ENCODE measurements at regions not wholly inside any gene's neighbourhood (a gene's known extent, or its start where the extent isn't known, plus 50 kb on each side); places are given as distances from the start of the nearest gene placed in this dataset.

DNA sequence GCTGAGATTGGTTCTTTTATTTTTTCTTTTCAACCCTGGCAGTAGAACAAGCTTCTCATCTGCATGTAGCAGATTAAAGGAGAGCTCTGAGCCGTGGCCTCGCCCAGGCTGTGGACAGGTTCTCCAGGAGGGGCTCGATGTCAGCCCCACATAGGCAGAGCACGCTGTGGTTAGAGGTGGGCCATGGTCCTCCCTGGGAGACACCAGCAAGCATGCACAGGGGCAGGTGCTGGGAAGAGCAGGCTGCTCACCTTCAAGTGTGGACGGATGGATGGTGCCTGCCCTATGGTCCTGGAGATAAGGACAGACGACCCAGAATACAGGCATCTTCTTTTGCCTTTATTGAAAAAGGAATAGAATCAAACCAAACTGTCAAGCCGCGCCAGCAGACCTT is 634.8 kb downstream of the BRD1 start:
- no peak for DNase-seq (ENCODE audit: low spot score)

DNA sequence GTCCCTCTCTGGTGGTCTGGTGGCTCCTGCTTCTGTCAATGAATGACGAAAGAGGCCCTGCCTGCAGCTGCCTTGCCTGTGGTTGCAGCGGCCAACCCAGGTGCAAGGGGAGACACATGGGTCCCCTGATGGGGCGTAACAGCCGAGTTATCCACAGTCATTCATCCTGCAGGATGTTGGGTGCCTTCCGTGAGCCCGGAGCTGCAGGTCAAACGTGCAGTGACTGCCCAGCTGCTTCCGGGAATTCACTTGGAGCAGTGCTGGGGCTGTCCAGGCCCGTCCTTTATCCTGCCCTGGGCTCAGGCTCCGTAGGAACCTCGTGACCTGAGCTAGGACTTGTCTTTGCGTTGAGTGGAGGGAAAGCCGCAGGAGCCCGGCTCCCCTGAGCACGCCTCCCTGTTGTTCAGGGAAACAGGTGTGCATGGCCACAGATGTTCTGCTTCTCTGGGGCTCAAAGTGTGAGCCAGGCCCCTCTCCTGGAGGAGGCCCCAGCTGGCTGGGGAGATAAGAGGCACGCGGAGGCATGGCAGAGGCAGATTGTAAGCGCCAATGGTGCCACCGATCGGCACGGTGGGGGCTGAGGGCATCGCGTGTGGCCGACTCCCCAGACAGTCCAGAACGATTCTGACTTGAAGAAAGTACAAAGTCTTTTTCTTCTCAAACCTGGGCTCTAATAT is 635.4 kb downstream of the BRD1 start:
- DNase-seq (ENCODE audit: low spot score): no peak

DNA sequence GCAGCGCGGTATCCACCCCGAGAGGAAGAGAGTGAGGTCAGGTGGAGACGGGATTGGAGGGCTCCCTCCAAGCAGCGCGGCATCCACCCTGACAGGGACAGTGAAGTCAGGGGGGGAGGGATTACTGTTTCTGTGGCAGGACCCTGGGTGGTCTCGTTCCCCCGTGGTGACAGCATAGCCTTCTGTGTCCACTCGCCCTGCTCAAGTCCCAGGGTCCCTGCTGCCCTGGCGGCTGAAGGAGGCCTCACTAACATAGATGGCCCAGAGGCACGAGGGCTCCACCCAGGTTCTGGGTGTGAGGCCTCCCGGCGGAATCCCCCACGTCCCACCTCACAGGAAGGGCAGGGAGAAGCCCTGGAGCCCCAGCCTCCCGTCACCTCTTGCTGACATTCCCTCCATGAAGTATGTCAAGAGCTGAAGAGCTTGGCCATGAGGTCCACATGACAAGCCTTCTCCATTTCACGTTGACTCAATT is 636.1 kb downstream of the BRD1 start:
- DNase-seq (ENCODE audit: low spot score): no peak

DNA sequence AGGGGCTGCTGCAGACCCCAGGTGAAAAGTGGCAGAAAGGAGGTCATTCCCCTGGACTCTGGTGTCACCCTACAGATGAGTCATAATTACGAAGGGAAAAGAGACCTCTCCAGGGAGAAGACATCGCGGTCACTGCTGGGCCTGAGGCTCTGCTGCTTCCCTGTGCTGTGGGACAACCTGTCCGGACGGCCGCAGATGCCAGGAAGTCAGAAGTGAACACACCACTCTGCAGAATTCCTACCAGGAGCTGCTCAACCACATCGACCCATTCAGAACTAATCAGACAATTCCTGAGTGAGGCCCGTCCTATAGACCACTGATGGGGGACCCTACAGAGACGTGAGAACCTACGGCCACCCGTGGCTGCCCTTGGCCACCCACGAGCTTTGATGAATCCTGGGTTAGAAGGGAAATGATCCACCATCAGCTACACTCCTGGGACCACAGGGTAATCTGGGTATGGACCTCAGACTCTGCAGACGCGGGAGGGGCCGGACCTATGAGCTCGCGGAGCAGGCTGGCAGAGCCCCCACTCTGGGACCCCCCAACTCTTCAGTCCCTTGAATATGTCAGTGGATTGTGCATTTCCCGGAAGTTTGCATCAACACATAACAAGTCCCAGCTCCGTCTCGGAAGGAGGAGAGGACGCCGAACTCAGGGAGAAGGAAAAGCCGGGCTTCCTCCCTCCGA is 636.7 kb downstream of the BRD1 start:
- no peak for DNase-seq (ENCODE audit: low spot score)

DNA sequence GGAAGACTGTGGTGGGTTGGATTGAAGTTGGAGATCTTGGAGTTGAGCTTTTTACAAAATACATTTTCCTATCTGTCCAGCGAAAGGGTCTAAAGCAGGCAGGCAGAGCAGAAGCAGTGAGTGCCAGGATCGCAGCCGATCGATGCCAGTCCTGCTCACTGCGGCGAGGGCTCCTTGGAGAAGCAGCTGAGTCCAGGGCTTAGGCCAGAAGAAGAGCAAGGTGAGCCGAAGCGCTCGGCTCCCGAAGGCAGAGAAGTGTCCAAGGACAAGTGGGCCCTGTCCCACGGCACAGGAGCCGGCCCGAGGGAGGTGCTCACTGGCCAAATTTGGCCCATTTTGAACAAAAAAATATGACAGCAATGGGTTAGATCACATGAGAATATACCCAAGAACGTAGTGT is 637.8 kb downstream of the BRD1 start:
- no peak for DNase-seq (ENCODE audit: low spot score)

DNA sequence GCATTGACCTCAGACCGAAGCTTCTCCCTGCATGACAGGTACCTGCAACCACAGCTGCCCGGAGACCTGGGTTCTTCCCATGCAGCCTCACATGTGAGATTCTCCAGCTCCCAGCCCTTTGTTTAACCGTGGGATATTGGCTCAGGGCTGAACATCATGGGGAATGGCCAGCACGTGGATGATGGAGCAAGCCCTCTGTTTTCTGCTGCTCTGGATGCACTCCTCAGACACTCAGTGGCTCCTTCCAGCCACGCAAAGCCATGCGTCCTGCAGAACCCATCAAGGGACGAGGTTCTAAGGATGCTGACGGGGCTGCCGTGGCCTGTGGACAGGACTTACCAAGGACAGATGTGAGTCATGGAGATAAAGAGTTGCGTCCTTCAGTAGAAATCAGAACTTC is 639.1 kb downstream of the BRD1 start:
- DNase-seq (ENCODE audit: low spot score): no peak

DNA sequence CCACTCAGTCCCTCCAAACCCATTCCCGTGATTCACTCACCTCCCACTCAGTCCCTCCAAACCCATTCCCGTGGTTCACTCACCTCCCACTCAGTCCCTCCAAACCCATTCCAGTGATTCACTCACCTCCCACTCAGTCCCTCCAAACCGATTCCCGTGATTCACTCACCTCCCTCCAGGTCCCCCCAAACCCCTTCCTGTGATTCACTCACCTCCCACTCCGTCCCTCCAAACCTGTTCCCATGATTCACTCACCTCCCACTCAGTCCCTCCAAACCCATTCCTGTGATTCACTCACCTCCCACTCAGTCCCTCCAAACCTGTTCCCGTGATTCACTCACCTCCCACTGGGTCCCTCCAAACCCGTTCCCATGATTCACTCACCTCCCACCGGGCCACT is 639.6 kb downstream of the BRD1 start:
- no peak for DNase-seq (ENCODE audit: low spot score)

DNA sequence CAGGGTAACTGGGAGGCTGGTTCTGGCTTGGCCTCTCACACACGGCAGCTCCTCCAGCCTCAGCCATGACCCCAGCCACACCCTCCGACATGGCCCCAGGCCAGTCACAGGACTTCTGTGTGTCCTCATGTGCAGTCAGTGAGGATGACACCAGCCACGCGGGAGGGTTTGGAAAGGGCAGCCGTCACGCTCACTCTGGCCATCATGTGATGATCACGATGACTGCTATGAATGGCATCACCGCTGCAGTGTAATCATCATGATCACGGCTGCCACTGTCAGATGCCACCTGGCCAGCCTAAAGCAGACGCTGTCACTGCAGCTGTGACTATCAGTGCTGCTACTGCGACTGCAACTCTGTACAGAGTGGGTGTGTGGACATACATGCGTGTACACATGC is 640.9 kb downstream of the BRD1 start:
- DNase-seq (ENCODE audit: low spot score): no peak

DNA sequence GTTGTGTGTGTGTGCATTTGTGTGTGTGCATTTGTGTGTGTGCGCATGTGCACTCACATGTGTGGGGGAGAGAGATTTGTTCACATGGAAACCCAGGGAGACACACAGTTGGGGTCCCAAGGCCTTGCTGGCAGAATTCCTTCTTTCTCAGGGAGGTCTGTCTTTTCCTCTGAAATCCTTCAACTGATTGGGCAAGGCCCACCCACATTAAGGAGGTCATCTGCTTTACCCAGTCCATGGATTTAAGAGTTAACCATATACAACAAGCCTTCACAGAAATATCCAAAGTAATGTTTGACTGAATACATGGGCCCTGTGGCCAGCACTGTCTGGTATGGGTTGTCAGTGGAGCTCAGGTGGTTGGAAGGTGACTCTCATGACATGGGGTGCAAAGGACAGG is 641.4 kb downstream of the BRD1 start:
- DNase-seq (ENCODE audit: low spot score): no peak

DNA sequence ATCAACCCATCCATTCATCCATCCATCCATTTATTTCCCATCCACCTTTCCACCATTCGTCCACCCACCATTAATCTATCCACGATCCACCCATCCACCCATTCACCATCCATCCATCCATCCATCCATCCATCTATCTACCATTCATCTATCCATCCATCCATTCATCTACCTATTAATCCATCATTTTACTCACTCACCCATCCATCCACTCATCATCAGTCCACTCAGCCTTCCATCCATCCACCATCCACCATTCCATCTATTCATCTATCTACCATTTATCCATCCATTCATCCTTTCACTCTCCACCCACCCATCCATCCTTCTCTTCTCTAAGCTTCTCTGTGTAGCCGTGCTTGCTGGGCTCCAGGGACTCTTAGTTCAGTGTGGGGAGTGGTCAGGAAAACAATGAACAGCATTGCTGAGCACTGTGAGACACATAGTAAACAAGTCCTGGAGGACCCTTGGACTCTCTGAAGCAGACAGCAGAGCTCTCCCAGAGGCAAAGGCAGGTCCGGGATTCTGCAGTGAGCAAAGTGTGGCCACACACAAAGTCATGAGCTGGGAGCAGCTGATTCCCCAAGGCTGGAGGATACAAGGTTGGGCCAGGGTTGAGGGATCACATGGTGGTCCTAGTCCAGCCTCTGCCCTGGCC is 642.2 kb downstream of the BRD1 start:
- DNase-seq (ENCODE audit: low spot score): no peak

DNA sequence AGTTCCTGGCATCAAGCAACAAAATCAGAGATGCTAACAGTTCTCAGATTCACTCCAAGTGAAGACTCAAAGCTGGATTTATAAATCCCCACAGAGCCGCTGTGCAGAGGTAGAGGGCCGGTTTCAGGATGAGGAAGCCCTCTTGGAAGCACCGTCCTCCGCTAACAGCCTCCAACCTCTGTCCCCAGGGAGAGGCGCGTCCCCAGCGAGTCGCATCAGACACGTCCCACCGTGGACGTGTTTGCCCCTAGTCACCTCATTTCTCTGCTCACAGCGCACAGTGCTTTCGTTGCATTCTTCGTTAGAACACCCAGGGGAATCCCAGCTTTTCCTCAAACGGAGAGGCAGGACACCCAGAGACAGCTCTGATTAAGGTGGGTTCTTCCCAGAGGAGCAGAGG is 642.9 kb downstream of the BRD1 start:
- DNase-seq (ENCODE audit: low spot score): no peak

DNA sequence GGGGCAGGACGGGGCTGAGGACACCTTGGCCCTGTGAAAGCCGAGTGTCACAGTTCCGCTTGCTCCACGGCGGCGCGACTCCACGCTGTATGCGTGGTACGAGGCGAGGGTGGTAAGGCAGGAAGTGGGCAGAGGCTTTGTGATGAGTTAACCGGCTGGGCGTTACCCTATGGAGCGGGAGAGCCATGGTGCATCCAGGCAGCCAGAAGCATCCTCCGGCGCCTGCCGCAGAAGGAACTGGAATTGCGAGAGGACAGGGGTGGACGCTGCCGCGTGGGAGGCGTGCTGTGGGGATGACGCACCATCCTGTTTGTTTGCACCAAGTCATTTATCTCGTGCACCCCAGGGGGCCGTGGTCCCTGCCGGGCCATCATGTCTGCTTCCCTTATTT is 643.9 kb downstream of the BRD1 start:
- DNase-seq (ENCODE audit: low spot score): no peak

DNA sequence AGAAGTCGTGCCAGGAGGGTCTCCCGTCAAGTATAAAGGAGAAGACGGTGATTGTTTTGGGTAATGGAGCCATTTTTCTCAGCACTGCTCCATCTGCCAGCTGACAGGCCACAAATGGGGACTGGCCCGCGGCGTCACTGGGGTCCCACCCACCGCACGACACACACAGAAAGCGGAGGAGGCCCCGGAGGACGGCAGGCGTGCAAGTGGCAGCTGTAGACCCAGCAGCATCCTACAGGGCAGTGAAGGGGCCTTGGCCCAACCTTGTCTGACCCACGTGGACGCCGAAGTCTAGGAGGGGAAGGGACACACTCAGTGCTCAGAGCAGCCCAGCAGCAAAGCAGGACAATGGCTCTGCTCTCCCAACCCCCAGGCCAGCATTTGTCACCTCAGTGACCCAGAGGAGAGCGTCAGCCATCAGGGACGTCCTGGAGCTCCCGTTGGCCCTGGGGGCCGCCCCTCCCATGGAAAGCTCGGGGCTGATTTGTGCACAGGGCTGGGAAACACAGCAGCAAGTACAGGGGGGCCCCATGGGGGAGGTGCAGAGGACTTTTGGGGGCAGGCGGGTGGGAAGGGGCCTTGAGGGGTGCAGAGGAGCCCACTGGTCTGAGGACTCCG is 644.4 kb downstream of the BRD1 start:
- no peak for DNase-seq (ENCODE audit: low spot score)

DNA sequence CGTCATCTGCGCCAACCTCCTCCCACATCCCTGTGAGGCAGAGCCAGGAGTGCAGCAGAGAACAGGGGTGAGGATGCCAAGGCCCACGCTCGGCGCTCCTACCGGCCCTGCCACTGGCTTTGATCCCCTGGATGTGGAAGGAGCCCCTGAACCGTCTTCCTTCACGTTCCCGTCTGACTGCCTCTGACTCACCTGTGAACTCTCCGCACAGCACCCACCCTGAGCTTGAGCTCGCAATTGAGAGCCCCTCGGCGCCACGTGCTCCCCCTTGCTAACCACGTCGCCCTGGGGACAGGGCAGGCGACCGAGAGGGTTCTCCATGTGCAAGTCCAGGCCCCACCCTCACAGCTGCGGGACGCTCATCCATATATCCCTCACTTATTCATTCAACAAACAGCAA is 645.3 kb downstream of the BRD1 start:
- DNase-seq (ENCODE audit: low spot score): no peak

DNA sequence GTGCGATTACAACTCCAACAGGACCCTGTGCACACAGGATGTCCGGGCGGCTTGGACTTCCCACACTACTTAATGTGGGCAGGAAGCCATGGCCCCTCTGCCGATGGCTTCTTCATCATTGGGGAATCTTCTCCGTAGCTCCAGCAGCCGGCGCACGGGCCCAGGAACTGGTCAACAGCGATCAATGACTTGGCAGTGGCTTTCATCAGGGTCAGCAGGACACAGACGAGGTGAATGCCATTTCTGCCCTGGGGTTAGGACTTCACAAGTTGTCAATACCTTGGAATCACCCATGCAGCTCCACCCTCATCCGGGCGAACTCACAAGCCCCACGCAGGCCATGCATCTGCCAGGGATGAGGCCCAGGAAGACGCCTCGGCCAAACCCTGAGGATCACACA is 645.7 kb downstream of the BRD1 start:
- DNase-seq (ENCODE audit: low spot score): no peak

DNA sequence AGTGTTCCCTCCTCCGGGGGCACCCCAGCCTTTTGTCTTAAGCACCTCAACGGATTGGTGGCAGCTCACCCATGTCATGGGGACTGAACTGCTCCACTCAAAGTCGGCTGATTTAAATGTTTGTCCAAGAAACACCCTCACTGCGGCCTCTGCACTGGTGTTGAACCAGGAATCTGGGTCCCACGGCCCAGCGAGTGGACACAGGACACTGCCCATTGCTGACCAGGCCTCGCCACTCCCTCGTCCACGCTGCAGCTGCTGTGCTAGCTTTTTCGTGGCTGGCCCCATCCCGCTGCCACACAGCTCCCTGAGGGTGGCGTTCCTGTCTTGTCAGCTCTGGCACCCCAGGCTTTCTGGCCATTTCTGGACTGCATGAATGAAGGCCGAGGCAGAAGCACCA is 646.2 kb downstream of the BRD1 start:
- DNase-seq (ENCODE audit: low spot score): no peak

DNA sequence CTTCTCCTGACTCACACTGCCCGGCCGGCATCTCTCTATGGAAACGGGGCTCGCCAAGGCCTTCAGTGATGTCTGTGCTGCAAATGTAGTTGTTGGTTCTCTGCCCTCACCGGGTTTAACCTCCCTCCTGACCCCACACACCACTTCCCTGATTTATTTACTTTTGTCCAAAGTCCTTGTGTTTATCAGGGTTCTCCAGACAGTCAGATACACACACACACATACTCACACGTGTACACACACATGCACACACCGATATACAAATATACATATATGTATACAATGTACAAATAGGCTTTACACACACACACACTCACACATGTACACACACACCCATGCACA is 647.0 kb downstream of the BRD1 start:
- DNase-seq (ENCODE audit: low spot score): no peak

DNA sequence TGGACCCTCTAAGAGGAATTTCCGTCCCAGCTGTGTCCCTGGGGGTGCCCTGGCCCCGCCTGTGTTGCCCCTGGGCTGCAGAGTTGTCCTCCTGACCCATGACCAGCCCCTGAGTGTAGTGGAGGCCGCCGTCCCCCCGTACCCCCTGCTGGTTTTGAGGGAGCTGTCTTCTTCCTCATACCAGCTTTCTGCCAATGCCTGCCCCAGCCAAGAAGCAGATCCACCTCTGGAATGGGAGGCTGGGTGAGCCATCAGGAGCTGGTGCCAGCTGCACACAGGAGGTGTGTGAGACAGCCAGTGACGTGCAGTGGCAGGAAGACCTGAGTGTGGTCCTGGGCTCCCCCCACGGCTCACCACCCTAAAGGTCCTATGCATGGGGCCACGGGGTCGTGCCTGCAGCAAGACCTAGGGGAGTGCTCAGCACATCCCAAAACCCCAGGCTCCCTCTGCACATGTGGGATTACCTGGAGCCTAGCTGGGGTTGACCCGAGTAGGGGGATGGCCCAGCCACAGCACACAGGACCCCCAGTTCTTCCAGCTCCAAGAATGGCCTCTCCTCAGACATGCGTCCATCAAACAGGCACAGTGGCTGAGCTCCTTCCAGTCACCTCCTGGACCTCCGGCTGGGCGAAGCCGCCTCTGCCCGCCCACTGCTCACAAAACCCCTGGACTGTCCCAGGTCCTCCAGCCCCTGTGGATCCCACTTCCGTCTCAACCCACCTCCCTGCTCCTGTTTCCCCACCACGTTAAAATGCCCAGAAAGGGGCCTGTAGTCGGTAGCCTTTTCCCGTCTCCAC is 647.6 kb downstream of the BRD1 start:
- DNase-seq (ENCODE audit: low spot score): no peak

DNA sequence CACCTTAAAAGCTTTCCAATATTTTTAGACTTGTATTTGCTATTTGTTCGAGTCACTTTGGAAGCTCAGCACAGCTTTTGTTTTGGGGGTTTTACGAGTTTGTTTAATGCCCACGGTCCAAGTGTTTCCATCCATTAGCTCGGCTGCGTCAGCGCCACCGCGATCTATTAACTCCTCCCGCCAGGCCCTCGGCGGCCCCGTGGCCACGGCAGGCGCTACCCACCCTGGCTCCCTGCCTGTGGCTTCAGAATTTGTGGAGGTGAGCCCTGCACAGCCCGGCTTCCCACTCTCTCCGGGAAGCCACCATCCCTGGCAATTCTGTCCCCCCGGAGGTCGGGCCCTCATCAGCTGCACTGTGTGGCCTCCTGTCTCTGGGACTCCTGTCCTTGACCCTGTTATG is 648.5 kb downstream of the BRD1 start:
- DNase-seq (ENCODE audit: low spot score): no peak

DNA sequence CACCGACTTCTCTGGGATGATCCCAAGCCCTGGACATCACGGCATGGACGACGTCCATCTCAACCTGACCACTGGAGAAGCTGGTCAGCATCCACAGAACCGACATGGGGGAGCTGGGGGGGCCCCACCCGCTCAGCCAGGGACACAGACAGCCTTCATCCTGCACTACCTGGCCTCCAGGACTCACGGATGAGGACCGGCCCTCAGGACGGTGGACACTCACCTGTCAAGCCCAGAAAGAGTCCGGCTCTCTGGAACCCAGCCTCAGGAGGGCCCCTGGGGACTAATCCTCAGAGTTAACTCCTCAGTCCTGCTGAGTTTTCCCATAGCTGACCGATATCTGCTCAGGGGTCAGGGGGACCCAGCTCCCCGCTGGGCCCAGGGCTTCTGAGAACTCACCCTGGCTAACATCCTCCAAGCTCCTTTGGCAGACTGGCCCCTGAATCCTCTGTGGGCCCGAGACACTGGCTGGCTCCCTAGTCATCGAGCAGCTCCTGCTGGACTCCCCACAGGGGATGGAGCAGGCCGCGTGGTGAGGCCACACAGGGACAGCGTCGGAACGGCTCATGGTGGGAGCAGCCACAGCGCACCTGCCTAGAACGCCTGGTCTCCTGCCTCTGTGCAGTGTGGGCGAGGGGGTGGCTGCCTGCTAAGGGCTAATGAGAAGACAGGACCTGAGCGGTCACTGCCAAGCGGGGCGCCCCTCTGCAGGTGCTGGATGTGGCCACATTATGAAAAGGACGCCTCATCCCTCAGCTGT is 649.2 kb downstream of the BRD1 start:
- no peak for DNase-seq (ENCODE audit: low spot score)

DNA sequence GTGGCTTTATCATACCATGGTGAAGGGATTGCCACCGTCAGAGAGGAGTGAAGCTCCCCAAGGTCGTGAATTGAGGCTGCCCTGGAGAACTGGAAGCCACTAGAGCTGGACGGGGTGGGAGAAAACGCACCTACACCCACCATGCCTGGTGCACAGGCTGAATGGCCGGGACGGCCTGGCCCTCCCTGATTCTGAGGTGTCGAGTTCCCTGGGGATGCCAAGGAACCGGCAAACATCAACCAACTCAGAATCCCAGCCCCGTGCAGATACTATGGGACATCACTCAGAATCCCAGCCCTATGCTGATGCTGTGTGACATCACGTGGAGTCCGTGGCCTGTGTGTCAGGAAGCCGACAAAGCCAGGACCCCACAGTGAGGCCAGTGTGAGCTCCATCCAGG is 650.0 kb downstream of the BRD1 start:
- no peak for DNase-seq (ENCODE audit: low spot score)

DNA sequence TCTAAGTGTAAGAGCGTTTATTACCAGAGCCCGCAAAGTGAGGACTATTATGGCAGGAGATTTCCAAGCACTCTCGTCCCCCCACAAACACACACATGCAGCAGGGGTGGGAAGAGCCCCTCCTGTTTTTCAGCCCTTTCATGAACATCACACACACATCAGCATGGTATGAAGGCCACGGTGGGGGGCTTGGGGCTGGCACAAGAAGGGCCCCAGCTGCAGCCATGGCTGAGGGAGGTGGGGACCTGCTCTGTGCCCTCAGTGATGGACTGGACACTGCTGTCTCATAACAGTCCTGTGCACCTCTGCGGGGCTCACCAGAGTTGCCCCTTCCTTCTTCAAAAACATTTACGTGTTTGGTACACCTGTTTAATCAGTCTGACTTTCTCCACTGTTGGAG is 650.7 kb downstream of the BRD1 start:
- no peak for DNase-seq (ENCODE audit: low spot score)

Measured in iPS-NIHi11 (cell line).